Caco-2 (cell line): ENCODE measurements at regions not wholly inside any gene's neighbourhood (a gene's known extent, or its start where the extent isn't known, plus 50 kb on each side); places are given as distances from the start of the nearest gene placed in this dataset.

Experiments used
- BruUV-seq: library from RNA; stranded (reverse); fragments of 400-500 nt; replicated peaks from 2 replicates; lab custom pipeline; 2021; lab: Mats Ljungman, UMichigan
- CTCF ChIA-PET: fragments of 300-600 bp; sonication (Branson Sonifier 250); formaldehyde crosslinking; loops from one replicate; lab custom pipeline; 2022; ENCODE audit warnings: antibody characterized with exemption; lab: Charles Lee
- POLR2A ChIA-PET: fragments of 300-600 bp; sonication (Branson Sonifier 250); formaldehyde crosslinking; loops from one replicate; lab custom pipeline; 2022; ENCODE audit warnings: antibody characterized with exemption; lab: Charles Lee
- DNase-seq, 2 experiments: peaks; one replicate each; pipeline versions ENCODE4 v3.0.0 to v3.0.0-alpha.2; 2020 to 2022
- H3K27me3 ChIP-seq: replicated peaks from 2 replicates; pipeline ENCODE4 v1.6.0; 2011; ENCODE audit warnings: low read length; ENCODE audit not compliant: control insufficient read depth, insufficient read depth
- H3K36me3 ChIP-seq: 2 replicates; pipeline ENCODE4 v1.5.1; 2011; ENCODE audit warnings: low read length; ENCODE audit not compliant: control insufficient read depth, insufficient read depth
- H3K4me1 ChIP-seq: fragments of 250-450 bp; sonication (Bioruptor Pico); 2 replicates; pipeline ENCODE4 v1.5.1; 2020; ENCODE audit warnings: mild to moderate bottlenecking
- H3K4me3 ChIP-seq: 2 replicates; pipeline ENCODE4 v1.5.1; 2011; ENCODE audit warnings: low read depth, mild to moderate bottlenecking, control low read depth, low read length
- H3K9me3 ChIP-seq: fragments of 250-450 bp; sonication (Bioruptor Pico); 2 replicates; pipeline ENCODE4 v1.5.1; 2020; ENCODE audit warnings: mild to moderate bottlenecking, moderate library complexity
- H3K27ac Mint-ChIP-seq: one replicate; pipeline ENCODE4 v1.8.0; 2022; ENCODE audit warnings: mixed read lengths; ENCODE audit not compliant: unreplicated experiment
- H3K27me3 Mint-ChIP-seq: one replicate; pipeline ENCODE4 v1.8.0; 2022; ENCODE audit warnings: mixed read lengths; ENCODE audit not compliant: insufficient read depth, unreplicated experiment
- H3K36me3 Mint-ChIP-seq: one replicate; pipeline ENCODE4 v1.8.0; 2022; ENCODE audit warnings: mild to moderate bottlenecking, mixed read lengths; ENCODE audit not compliant: insufficient read depth, unreplicated experiment
- H3K4me1 Mint-ChIP-seq: one replicate; pipeline ENCODE4 v1.8.0; 2022; ENCODE audit warnings: low read depth, mixed read lengths; ENCODE audit not compliant: unreplicated experiment
- H3K4me3 Mint-ChIP-seq: one replicate; pipeline ENCODE4 v1.8.0; 2022; ENCODE audit warnings: mild to moderate bottlenecking, moderate library complexity, mixed read lengths; ENCODE audit not compliant: unreplicated experiment
- H3K9me3 Mint-ChIP-seq: one replicate; pipeline ENCODE4 v1.8.0; 2022; ENCODE audit warnings: mixed read lengths; ENCODE audit not compliant: unreplicated experiment
- CTCF ChIP-seq, 2 experiments: fragments of 200-600 bp in 1 of 2; IDR thresholded peaks; 1 replicate in 1 of 2; 2 replicates in 1 of 2; pipeline versions ENCODE4 v1.5.1 to v1.8.0; 2011 to 2022; ENCODE audit warnings: antibody characterized with exemption in 1 of 2, control low read depth in 1 of 2, inconsistent platforms in 1 of 2, low read depth in 1 of 2, low read length in 1 of 2, mild to moderate bottlenecking in 1 of 2, moderate library complexity in 1 of 2; ENCODE audit not compliant: insufficient read depth in 1 of 2, severe bottlenecking in 1 of 2, unreplicated experiment in 1 of 2
- intact Hi-C: fragments of 100-400 bp; cut with micrococcal nuclease; formaldehyde crosslinking; loops from one replicate; pipeline ENCODE4 v1.10.0; 2022; ENCODE audit not compliant: unreplicated experiment

- intact Hi-C loops, result no loop called here
- POLR2A ChIA-PET, result no interaction called here
Observed at GRCh38 chr2:5988120-5988519, 295.9 kb downstream of the SOX11 start.

GRCh38 chr2:5990086-5990485, 297.9 kb downstream of the SOX11 start:
- no peak for DNase-seq
- Histone ChIP-seq H3K4me3 (no peak overlapping the region), H3K9me3 (no peaks in the 10 kb centered on the region), H3K27me3 (no peaks in the 10 kb centered on the region), H3K4me1 (no peaks in the 10 kb centered on the region), H3K36me3 (no peaks in the 10 kb centered on the region)
- no peaks in the 10 kb centered on the region for H3K4me1 Mint-ChIP-seq
- H3K36me3 Mint-ChIP-seq, result no peaks in the 10 kb centered on the region
- POLR2A ChIA-PET, result no interaction called here
- CTCF ChIA-PET, result no interaction called here
- no peak overlapping the region for H3K4me3 Mint-ChIP-seq
- H3K27ac Mint-ChIP-seq, result no peak overlapping the region
- no peak for TF ChIP-seq CTCF (IDR thresholded peaks at IDR 0.05; ENCODE audit: insufficient read depth in 1 of 2, low read depth in 1 of 2, low read length in 1 of 2, severe bottlenecking in 1 of 2, unreplicated experiment in 1 of 2)
- intact Hi-C loops, result no loop called here
- no peaks in the 10 kb centered on the region for H3K27me3 Mint-ChIP-seq
- no peaks in the 10 kb centered on the region for H3K9me3 Mint-ChIP-seq
- BruUV-seq, result no TSS peak

More at GRCh38 chr2:5988120-5988519, 295.9 kb downstream of the SOX11 start:
- DNase-seq, result no peak
- Histone ChIP-seq H3K36me3 (no peaks in the 10 kb centered on the region), H3K4me3 (no peak overlapping the region), H3K4me1 (no peaks in the 10 kb centered on the region), H3K9me3 (no peaks in the 10 kb centered on the region), H3K27me3 (no peaks in the 10 kb centered on the region)
- no peaks in the 10 kb centered on the region for H3K9me3 Mint-ChIP-seq
- BruUV-seq, result no TSS peak
- H3K27me3 Mint-ChIP-seq, result no peaks in the 10 kb centered on the region
- H3K4me3 Mint-ChIP-seq, result no peak overlapping the region
- no peak overlapping the region for H3K27ac Mint-ChIP-seq
- TF ChIP-seq CTCF (IDR thresholded peaks at IDR 0.05; ENCODE audit: insufficient read depth in 1 of 2, low read depth in 1 of 2, low read length in 1 of 2, severe bottlenecking in 1 of 2, unreplicated experiment in 1 of 2), result no peak
- H3K36me3 Mint-ChIP-seq, result no peaks in the 10 kb centered on the region
- no peaks in the 10 kb centered on the region for H3K4me1 Mint-ChIP-seq
- CTCF ChIA-PET, result no interaction called here

- ChIA-PET POLR2A (no interaction called here), CTCF (no interaction called here)
- Mint-ChIP-seq H3K27ac (no peak overlapping the region), H3K4me1 (no peaks in the 10 kb centered on the region), H3K27me3 (no peaks in the 10 kb centered on the region), H3K9me3 (no peaks in the 10 kb centered on the region), H3K4me3 (no peak overlapping the region), H3K36me3 (no peaks in the 10 kb centered on the region)
- DNase-seq, result no peak
- BruUV-seq, result no TSS peak
- no peak for TF ChIP-seq CTCF (IDR thresholded peaks at IDR 0.05; ENCODE audit: insufficient read depth in 1 of 2, low read depth in 1 of 2, low read length in 1 of 2, severe bottlenecking in 1 of 2, unreplicated experiment in 1 of 2)
- intact Hi-C loops, result no loop called here
- no peaks in the 10 kb centered on the region for H3K36me3 ChIP-seq
- H3K9me3 ChIP-seq, result no peaks in the 10 kb centered on the region
- no peak overlapping the region for H3K4me3 ChIP-seq
- H3K4me1 ChIP-seq, result no peaks in the 10 kb centered on the region
- no peaks in the 10 kb centered on the region for H3K27me3 ChIP-seq
Observed at GRCh38 chr2:5991305-5991968, 299.3 kb downstream of the SOX11 start.
